Activated T-cell treated with anti-CD3 and anti-CD28 coated beads, Interleukin-2, amount 50 U/mL, for 24 hours (primary cell): ENCODE measurements at regions not wholly inside any gene's neighbourhood (a gene's known extent, or its start where the extent isn't known, plus 50 kb on each side); places are given as distances from the start of the nearest gene placed in this dataset.

Source experiments
- DNase-seq: peaks from one replicate; pipeline ENCODE4 v3.0.0-alpha.2; 2020
- H3K27ac Mint-ChIP-seq: 2 replicates; pipeline ENCODE4 v1.8.0; 2020; ENCODE audit warnings: mild to moderate bottlenecking, mixed read lengths
- H3K27me3 Mint-ChIP-seq: 2 replicates; pipeline ENCODE4 v1.8.0; 2020; ENCODE audit warnings: mixed read lengths
- H3K36me3 Mint-ChIP-seq: 2 replicates; pipeline ENCODE4 v1.8.0; 2020; ENCODE audit warnings: low read depth, mixed read lengths
- H3K4me1 Mint-ChIP-seq: 2 replicates; pipeline ENCODE4 v1.8.0; 2020; ENCODE audit warnings: low read depth, mixed read lengths
- H3K4me3 Mint-ChIP-seq: 2 replicates; pipeline ENCODE4 v1.8.0; 2020; ENCODE audit warnings: mild to moderate bottlenecking, moderate library complexity, mixed read lengths
- H3K9me3 Mint-ChIP-seq: 2 replicates; pipeline ENCODE4 v1.8.0; 2020; ENCODE audit warnings: mixed read lengths

DNA sequence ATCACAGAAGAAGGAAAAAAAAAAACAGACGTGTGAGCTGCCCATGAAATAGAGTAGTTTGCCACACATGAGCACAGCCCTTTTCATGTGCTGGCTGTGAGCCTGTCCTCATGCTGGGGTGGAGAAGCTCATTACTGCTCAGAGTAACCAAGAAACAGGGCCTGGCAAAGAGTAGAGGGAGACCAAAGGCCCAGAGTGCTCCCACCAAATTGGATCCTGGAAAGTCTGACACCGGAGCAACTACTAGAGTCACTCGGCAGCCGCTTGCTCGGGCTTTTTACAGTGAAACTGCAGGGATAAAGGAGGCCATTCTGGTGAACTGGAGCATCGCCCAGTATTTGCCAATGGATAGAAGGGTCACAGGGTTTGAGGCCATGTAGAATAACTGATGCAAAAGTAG lies 64.4 kb upstream of the BARHL2 start:
- Mint-ChIP-seq H3K36me3 (no peaks in the 10 kb centered on the region), H3K27me3 (peaks cover 25% of the 10 kb centered on the region), H3K27ac (no peak overlapping the region), H3K4me1 (no peaks in the 10 kb centered on the region), H3K4me3 (no peak overlapping the region), H3K9me3 (no peaks in the 10 kb centered on the region)
- DNase-seq, result no peak

- no peak overlapping the region for H3K27ac Mint-ChIP-seq
- no peaks in the 10 kb centered on the region for H3K4me1 Mint-ChIP-seq
- H3K36me3 Mint-ChIP-seq, result no peaks in the 10 kb centered on the region
- H3K27me3 Mint-ChIP-seq, result peaks cover 26% of the 10 kb centered on the region
- H3K9me3 Mint-ChIP-seq, result no peaks in the 10 kb centered on the region
- DNase-seq, result no peak
- H3K4me3 Mint-ChIP-seq, result no peak overlapping the region
Measured at GRCh38 chr1:90780981-90781380, 63.9 kb upstream of the BARHL2 start.

DNA sequence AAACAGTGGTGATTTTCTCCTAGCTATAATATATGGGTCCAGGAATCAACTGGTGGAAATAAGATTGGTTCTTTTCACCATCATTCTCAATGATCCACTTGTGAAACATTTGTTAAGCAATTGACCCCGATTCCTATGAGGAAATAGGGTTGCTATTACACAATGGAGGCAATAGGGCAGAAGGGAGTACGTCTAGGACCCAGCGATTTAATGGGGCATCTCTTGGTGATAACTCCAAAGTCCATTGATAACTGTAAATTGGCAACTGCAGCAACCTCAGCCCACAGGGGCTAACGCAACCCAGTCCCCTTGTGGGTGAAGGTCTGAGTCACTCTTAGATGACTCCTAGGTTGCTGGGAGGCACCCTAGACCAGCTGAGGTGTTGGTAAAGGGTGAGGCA lies 62.5 kb upstream of the BARHL2 start:
- Mint-ChIP-seq H3K4me3 (no peak overlapping the region), H3K4me1 (no peaks in the 10 kb centered on the region), H3K9me3 (no peaks in the 10 kb centered on the region), H3K27me3 (peaks cover 29% of the 10 kb centered on the region), H3K36me3 (no peaks in the 10 kb centered on the region), H3K27ac (no peak overlapping the region)
- DNase-seq, result no peak

GRCh38 chr1:90778486-90778885 lies 61.4 kb upstream of the BARHL2 start:
- no peak overlapping the region for H3K27ac Mint-ChIP-seq
- no peaks in the 10 kb centered on the region for H3K4me1 Mint-ChIP-seq
- no peaks in the 10 kb centered on the region for H3K36me3 Mint-ChIP-seq
- DNase-seq, result no peak
- no peak overlapping the region for H3K4me3 Mint-ChIP-seq
- peaks cover 30% of the 10 kb centered on the region for H3K27me3 Mint-ChIP-seq
- H3K9me3 Mint-ChIP-seq, result no peaks in the 10 kb centered on the region

DNA sequence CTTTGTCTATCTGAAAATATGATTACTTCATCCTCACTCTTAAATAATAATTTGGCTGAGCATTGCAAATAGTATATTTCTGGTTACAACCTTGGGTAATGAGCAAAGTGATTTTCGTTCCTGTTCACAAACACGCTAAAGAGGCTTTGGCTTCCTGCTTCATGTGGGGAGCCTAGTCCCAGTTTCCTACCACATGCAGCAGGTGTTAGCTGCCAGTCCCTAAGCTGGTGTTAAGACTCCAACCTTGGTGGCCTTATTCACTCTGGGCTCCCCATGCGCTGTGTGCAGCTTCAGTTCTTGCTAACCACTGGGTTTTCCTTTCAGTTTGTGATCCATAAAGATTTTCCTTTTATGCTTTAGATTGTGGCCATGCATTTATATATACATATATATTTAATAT lies 56.7 kb upstream of the BARHL2 start:
- DNase-seq, result no peak
- Mint-ChIP-seq H3K36me3 (no peaks in the 10 kb centered on the region), H3K9me3 (no peaks in the 10 kb centered on the region), H3K27me3 (peaks cover 31% of the 10 kb centered on the region), H3K4me1 (no peaks in the 10 kb centered on the region), H3K4me3 (no peak overlapping the region), H3K27ac (no peak overlapping the region)

DNA sequence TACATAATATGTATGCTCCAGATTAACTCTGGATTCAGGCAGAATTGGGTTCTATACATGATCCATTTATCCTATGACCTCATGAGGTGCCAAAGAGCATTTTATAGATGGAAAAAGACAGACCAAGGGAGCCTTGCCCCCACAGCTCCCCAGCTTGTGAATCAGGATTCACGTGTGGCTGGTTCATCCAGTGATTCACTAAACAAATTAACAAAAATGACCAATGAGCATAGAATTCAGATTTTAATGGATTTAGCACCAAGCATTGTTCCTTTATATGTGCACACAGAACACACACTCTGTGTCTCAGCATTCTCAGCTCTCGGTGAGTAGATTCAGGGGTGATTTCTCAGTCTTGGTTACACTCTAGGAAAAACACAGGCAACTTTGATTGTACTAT lies 51.7 kb upstream of the BARHL2 start:
- H3K27me3 Mint-ChIP-seq, result peaks cover 58% of the 10 kb centered on the region
- H3K36me3 Mint-ChIP-seq, result no peaks in the 10 kb centered on the region
- no peak overlapping the region for H3K27ac Mint-ChIP-seq
- no peak overlapping the region for H3K4me3 Mint-ChIP-seq
- peaks cover 3% of the 10 kb centered on the region for H3K4me1 Mint-ChIP-seq
- H3K9me3 Mint-ChIP-seq, result no peaks in the 10 kb centered on the region
- DNase-seq, result no peak

GRCh38 chr1:90768098-90768497 lies 51.0 kb upstream of the BARHL2 start:
- Mint-ChIP-seq H3K4me3 (no peak overlapping the region), H3K9me3 (no peaks in the 10 kb centered on the region), H3K27me3 (peaks cover 63% of the 10 kb centered on the region), H3K36me3 (no peaks in the 10 kb centered on the region), H3K4me1 (peaks cover 3% of the 10 kb centered on the region), H3K27ac (no peak overlapping the region)
- no peak for DNase-seq
